NCI-H526 treated with DMSO at 0.1 percent for 48 hours (cell line): ENCODE measurements at regions not wholly inside any gene's neighbourhood (a gene's known extent, or its start where the extent isn't known, plus 50 kb on each side); places are given as distances from the start of the nearest gene placed in this dataset.

Experiments
- DNase-seq: peaks from one replicate; lab custom pipeline; 2025; lab: John Stamatoyannopoulos, UW

DNA sequence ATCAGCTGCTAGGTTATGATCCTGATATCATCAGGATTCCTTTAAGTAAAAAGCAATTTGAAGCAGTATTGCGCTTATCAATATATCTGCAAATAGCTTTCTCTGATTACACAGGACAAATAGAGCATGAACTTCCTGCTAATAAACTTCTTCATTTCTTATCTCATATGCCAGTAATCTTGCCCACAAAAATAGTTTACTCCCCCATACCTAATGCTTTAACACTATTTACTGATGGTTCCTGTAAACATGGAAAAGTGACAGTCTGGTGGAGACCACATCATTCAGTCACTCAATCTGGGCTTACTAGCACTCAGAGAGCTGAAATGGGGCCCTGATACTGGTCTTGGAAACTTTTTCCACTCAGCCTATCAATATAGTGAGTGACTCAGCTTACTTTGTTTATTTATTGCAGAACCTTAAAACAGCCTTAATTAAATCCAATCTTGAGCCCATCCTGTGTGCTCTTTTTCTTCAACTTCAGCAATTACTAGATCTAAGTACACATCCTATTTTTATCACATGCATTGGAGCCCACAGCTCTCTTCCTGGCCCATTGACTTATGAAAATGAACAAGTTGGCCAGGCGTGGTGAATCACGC is 1464.3 kb downstream of the UQCRFS1 start:
- no peak for DNase-seq

DNA sequence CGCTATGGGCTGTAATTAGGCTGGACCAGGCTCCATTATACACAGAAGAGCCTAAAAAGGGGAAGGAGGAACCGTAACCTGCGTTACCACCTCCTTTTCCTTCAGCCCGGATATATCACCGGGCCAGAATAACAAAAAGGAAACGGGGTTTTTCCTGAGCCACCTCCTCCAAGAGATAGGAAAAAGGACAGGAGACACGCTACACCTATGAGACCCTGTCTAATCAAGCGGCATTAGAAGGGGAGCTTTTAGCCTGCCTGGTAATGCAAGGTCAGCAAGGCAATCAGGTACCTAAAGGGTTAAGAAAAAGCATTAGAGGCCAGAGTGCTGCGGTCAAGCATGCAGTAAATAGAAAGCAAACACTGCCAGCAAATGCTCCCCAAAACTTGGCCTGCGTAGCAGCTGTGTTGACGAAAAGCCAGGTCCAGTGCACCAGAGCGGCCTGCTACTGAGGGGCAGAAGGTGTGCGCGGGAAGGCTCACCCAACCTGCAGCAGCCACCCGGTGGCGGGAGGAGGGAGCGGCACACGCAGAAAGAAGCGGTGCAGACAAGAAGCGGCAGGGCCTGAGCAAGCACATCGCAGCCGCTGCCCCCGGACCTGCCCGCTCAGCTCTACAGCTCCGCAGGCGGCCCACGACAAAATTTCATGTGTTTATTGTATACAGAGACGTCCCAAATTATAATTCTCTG is 1466.1 kb downstream of the UQCRFS1 start:
- DNase-seq = no peak

DNA sequence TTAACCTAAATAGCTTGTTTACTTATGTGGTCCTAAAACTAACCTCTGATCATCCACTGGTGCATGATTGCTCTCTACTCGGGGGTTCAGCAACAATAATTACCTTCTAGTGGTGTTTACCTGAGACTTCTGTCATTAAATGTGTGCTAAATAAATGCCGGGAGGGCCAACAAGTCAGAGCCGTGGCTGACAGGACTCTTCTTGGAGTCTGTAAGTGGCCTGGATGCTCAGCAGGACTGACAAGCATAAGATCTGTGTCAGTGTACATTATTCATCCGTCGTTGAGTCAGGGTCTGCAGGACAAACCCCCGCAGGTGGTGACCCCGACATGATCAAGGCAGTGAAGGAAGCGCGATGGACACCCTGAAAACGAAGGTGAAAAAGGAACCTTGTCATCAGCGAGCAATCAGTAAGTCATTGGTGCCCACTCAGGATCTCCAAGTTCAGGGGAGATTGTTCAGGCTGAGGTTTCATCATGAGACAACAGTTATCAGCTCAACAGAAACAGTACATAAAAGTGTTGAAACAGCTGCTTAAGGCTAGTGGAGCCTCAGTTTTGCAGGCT is 1466.9 kb downstream of the UQCRFS1 start:
- DNase-seq = no peak

DNA sequence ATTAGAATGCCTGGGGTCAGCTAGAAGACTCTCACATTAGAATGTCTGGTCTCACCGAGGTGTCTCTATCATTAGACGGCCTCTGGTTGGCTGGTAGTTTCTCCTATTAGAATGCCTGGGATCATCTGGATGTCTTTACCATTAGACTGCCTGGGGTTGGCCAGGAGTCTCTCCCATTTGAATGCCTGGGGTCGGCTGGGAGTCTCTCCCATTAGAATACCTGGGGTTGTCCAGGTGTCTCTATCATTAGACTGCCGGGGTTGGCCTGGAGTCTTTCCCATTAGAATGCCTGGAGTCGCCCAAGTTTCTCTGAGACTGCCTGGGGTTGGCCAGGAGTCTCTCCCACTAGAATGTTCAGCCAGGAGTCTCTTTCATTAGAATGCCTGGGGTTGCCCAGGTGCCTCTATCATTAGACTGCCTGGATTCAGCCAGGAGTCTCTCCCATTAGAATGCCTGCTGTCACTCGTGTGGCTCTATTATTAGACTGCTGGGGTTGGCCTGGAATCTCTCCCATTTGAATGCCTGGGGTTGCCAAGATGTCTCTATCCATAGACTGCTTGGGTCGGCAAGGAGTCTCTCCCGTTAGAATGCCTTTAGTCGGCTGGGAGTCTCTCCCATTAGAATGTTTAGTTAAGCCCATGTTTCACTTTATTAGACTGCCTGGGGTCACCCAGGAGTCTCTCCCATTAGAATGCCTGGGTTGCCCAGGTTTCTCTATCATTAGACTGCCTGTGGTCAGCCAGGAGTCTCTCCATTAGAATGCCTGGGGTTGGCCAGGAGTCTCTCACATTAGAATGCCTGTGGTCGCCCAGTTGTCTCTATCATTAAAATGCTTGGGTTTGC is 1467.8 kb downstream of the UQCRFS1 start:
- no peak for DNase-seq

DNA sequence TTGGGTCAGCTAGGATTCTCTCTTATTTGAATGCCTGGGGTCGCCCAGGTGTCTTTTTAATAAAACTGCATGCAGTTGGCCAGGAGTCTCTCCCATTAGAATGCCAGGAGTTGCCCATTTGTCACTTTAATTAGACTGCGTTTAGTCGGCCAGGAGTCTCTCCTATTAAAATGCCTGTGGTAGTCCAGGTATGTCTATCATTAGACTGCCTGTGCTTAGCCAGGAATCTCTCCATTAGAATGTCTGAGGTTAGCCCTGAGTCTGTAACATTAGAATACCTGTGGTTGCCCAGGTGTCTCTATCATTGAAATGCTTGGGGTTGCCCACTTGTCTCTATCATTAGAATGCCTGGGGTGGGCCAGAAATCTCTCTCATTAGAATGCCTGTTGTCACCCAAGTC is 1470.9 kb downstream of the UQCRFS1 start:
- no peak for DNase-seq

DNA sequence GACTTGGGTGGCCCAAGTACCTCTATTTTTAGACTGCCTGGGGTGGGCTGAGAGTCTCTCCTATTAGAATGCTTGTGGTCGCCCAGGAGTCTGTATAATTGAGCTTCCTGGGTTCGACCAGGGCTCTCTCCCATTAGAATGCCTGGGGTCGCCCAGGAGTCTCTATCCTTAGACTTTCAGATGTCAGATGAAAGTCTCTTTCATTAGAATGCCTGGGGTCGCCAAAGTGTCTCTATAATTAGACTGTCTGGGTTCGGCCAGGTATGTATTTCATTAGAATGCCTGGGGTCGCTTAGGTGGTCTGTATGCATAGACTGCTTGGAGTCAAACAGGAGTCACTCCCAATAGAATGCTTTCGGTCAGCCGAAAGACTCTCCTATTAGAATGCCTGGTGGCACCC is 1471.7 kb downstream of the UQCRFS1 start:
- no peak for DNase-seq

DNA sequence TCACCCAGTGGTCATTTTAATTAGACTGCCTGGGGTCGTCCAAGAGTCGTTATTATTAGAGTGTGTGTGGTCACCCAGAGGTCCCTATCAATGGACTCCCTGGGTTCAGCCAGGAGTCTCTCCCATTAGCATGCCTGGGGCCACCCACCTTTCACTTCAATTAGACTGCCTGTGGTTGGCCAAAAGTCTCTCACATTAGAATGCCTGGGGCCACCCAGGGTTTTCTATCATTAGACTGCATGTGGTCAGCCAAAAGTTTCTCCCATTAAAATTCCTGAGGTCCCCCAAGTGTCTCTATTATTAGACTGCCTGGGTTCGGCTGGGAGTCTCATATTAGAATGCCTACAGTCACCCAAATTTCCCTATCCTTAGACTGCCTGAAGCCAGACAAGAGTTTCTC is 1472.6 kb downstream of the UQCRFS1 start:
- no peak for DNase-seq

DNA sequence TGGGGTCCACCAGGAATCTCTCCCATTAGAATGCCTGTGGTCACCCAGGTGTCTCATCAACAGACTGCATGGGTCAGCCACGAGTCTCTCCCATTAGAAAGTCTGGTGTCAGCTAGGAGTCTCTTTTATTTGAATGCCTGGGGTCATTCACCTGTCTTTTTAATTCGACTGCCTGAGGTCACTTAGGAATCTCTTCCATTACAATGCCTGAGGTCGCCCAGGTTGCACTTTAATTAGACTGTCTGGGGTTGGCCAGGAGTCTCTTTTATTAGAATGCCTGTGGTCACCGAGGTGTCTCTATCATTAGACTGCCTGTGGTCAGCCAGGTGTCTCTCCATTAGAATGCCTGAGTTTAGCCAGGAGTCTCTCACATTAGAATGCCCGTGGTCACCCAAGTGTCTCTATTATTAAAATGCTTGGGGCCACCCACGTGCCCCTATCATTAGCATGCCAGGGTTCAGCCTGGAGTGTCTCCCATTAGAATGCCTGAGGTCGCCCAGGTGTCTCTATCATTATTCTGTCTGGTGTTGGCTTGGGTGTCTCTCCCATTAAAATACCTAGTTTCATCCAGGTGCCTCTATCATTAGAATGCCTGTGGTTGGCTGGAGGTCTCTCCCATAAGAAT is 1474.3 kb downstream of the UQCRFS1 start:
- DNase-seq = no peak

DNA sequence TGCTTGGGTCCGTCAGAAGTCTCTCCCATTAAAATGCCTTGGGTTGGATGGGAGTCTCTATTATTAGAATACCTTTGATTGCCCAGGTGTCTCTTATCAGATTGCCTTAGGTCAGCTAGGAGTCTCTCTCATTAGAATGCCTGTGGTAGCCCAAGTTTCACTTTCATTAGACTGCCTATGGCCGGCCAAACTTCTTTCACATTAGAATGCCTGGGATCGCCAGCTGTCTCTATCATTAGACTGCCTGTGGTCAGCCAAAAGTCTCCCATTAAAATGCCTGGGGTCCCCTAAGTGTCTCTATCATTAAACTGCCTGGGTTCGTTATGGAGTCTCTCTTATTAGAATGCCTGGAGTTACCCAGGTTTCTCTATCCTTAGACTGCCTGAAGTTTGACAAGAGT is 1476.7 kb downstream of the UQCRFS1 start:
- DNase-seq = no peak

DNA sequence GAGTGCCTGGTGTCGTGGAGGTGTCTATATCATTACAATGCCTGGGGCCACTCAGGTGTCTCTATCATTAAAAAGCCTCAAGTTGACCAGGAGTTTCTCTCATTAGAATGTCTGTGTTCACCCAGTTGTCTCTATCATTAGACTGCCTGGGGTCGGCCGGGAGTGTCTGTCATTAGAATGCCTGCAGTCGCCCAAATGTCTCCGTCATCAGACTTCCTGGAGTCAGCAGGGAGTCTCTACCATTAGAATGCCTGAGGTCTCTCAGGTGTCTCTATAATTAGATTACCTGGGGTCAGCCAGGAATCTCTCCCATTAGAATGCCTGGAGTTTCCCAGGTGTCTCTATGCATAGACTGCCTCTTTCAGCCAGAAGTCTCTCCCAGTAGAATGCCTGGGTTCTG is 1477.6 kb downstream of the UQCRFS1 start:
- no peak for DNase-seq

DNA sequence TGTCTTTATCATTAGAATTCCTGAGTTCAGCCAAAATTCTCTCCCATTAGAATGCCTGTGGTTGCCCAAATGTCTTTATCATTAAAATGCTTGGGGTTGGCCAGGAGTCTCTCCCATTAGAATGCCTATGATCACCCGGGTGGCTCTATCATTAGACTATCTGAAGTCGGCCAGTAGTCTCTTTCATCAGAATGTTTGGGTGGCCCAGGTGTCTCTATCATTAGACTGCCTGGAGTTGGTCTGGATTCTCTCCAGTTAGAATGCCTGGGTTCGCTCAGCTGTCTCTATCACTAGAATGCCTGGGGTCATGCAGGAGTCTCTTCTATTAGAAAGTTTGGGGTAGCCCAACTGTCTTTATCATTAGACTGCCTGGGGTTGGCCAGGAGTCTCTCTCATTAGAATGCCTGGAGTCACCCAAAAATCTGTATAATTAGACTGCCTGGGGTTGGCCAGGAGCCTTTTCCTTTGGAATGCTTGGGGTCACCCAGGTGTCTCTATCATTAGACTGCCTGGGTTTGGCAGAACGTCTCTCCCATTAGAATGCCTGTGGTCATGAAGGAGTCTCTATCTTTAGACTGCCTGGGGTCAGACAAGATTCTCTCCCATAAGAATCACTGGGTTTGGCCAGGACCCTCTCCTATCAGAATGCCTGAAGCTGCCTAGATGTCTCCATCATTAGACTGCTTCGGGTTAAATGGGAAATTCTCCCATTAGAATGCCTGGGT is 1478.3 kb downstream of the UQCRFS1 start:
- DNase-seq = no peak

DNA sequence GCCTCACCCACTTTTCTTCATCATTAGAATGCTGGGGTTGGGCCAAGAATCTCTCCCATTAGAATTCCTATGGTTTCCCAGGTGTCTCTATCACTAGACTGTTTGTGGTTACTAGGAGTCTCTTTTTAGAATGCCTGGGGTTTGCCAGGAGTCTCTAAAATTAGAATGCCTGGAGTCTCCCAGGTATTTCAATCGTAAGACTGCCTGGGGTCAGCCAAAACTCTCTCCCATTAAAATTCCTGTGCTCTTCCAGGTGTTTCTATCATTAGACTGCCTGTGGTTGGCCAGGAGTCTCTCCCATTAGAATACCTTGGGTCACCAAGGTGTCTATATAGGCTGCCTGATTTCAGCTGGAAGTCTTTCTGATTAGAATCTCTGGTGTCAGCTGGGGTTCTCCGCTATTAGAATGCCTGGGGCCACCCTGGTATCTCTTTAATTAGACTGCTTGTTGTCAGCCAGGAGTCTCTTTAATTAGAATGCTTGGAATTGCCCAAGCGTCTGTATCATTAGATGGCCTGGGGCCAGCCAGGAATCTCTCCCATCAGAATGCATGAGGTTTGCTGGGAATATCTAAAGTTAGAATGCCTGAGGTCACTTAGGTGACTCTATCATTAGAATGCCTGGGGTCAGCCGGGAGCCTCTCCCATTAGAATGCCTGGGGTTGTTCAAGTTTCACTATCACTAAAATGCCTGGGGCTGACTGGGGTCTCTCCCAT is 1479.2 kb downstream of the UQCRFS1 start:
- DNase-seq = no peak

DNA sequence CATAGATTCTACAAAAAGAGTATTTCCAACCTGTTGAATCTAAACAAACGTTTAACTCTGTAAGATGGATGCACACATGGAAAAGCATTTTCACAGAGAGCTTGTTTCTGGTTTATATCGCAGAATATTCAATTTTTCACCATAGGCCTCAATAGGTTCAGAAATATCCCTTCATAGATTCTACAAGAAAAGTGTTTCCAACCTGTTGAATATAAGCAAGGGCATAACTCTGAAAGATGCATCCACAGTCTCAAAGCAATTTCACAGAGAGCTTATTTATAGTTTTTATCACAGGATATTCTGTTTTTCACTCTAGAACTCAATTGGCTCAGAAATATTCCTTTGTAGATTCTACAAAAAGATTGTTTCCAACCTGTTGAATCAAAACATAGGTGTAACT is 1483.6 kb downstream of the UQCRFS1 start:
- DNase-seq = no peak

DNA sequence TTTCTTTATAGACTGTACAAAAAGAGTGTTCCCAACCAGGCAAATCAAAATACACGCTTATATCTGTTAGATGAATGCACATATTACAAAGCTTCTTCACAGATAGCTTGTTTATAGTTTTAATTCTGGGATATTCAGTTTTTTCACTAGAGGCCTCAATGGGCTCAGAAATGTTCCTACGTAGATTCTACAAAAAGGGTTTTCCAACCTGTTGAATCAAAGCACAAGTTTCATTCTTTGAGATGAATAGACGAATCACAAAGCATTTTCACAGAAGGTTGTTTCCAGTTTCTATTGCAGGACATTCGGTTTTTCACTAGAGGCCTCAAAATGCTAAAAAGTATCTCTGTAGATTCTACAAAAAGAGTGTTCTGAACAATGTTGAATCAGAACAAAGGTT is 1490.3 kb downstream of the UQCRFS1 start:
- no peak for DNase-seq

DNA sequence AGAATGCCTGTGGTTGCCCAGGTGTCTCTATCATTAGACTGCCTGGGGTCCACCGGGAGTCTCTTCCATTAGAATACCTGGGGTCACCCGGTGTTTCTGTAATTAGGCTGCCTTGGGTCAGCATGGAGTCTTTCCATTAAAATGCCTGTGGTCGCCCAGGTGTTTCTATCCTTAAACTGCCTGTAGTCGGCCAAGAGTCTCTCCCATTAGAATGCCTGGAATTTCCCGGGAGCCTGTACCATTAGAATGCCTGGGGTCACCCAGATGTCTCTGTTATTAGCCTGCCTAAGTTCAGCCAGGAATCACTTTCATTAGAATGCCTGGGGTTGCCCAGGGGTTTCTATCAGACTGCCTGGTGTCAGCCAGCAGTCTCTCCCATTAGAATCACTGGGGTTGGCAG is 1492.8 kb downstream of the UQCRFS1 start:
- DNase-seq = no peak

DNA sequence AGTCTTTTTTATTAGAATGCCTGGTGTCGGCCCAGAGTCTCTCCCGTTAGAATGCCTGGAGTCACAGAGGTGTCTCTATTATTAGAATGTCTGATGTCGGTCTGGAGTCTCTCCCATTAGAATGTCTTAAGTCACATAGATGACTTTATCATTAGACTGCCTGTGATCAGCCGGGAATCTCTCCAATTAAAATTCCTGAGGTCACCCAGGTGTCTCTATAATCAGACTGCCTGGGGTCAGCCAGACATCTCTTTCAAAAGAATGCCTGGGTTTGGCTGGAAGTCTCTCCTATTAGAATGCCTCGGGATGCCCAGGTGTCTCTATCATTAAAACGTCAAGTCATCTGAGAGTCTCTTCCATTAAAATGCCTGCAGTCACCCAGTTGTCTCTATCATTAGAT is 1493.9 kb downstream of the UQCRFS1 start:
- DNase-seq = no peak

DNA sequence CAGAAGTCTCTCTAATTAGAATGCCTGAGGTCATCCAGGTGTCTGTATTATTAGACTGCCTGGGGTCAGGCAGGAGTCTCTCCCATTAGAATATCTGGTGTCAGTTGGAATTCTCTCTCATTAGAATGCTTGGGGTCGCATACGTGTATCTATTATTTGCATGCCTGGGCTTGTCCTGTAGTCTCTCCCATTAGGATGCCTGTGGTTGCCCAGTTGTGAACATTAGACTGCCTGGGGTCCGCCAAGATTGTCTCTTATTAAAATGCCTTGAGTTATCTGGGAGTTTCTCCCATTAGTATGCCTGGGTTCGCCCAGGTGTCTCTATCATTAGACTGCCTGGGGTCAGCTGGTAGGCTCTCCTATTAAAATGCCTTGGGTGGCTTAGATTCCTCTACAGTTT is 1494.7 kb downstream of the UQCRFS1 start:
- peak; percentile 37 for DNase-seq

DNA sequence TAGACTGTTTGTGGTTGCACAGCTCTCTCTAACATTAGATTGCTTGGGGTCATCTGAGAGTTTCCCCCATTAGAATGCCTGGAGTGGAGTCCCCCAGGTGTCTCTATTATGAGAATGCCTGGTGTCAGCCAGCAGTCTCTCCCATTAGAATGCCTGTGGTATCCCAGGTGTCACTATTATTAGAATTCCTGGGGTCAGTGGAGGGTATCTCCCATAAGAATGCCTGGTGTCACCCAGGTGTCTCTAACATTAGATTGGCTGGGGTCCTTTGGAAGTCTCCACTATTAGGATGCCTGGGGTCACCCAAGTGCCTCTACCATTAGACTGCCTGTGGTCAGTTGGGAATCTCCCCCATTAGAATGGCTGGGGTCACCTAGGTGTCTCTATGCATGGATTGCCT is 1495.1 kb downstream of the UQCRFS1 start:
- no peak for DNase-seq

DNA sequence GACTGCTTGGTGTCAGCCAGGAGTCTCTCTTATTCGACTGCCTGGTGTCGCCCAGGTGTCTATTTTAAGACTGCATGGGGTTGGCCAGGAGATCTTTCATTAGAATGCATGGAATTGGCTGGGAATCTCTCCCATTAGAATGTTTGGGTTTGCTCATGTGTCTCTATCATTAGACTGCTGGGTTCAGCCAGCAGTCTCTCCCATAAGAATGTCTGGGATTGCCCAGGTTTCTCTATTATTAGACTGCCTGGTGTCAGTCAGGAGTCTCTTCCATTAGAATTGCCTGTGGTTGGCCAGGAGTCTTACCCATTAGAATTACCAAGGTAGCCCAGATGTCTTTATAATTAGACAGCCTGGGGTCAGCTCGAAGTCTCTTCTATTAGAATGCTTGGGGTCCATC is 1496.0 kb downstream of the UQCRFS1 start:
- no peak for DNase-seq

DNA sequence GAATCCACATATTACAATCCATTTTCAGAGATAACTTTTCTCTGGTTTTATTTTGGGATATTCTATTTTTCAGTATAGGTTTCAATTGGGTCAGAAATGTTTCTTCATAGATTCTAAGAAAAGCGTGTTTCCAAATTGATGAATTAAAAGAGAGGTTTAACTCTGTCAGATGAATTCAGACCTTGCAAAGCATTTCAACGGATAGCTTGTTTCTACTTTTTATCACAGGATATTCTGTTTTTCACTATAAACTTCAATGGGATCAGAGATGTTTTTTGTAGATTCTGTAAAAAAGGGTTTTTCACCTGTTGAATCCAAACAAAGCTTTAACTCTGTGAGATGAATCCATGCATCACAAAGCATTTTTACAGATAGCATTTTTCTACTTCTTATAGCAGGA is 1498.1 kb downstream of the UQCRFS1 start:
- DNase-seq = no peak

DNA sequence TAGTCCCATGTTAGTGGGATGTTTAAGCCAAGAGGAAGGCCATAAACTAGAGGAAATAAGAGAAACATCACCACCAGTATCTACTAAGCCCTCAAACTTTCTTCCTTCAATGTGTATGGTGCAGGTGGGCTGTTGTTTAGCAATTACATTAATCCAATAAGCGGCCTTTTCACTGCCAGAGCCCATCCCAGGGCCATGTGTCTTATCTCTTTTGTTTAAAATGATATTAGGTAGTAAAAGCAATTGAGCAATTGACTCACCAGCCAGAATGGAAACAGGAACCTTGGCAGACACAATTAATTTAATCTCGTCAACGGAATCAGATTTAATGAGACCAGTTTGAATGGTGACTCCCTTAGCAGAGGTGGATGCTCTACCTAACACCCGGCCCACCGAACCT is 1503.5 kb downstream of the UQCRFS1 start:
- no peak for DNase-seq
